H7 (cell line): ENCODE measurements at regions not wholly inside any gene's neighbourhood (a gene's known extent, or its start where the extent isn't known, plus 50 kb on each side); places are given as distances from the start of the nearest gene placed in this dataset.

Experiments used
- DNase-seq: peaks from one replicate; pipeline ENCODE4 v3.0.0; 2012
- H3K27me3 ChIP-seq: 2 replicates; pipeline ENCODE4 v1.6.0; 2011; ENCODE audit warnings: mild to moderate bottlenecking, low read length; ENCODE audit not compliant: control insufficient read depth, insufficient read depth
- H3K36me3 ChIP-seq: replicated peaks from 2 replicates; pipeline ENCODE4 v1.5.1; 2011; ENCODE audit warnings: low read length; ENCODE audit not compliant: control insufficient read depth, insufficient read depth
- H3K4me3 ChIP-seq: 2 replicates; pipeline ENCODE4 v1.5.1; 2011; ENCODE audit warnings: low read depth, mild to moderate bottlenecking, control low read depth, low read length, moderate library complexity; ENCODE audit not compliant: insufficient read depth

DNA sequence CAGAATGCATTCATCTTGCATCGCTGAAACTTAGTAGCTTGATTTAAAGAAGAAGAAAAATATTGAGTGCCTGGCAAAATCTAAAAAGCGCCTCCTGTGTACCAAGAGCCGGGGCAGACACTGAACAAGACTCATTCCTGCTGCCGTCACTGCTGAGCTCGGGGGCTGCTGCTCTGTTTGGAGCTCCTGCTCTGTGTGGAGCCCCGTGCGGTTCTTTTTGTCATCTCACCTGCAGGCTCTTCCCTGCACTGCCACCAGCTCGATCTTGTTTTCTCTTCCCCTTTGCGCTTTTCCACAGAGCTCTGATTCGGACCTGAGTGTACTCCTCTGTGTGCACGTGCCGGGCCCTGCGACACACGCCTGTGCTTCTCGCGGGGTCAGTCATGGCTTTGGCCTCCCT, 462.1 kb upstream of the DPP6 start:
- no peaks in the 10 kb centered on the region for H3K36me3 ChIP-seq
- H3K4me3 ChIP-seq: no peak overlapping the region
- H3K27me3 ChIP-seq: no peaks in the 10 kb centered on the region
- DNase-seq: no peak

- no peaks in the 10 kb centered on the region for H3K27me3 ChIP-seq
- H3K4me3 ChIP-seq: no peak overlapping the region
- no peak for DNase-seq
- no peaks in the 10 kb centered on the region for H3K36me3 ChIP-seq
Observed at GRCh38 chr7:153590571-153590970, 461.6 kb upstream of the DPP6 start.

GRCh38 chr7:153607354-153607753, 444.8 kb upstream of the DPP6 start:
- Histone ChIP-seq H3K36me3 (no peaks in the 10 kb centered on the region), H3K27me3 (no peaks in the 10 kb centered on the region), H3K4me3 (no peak overlapping the region)
- DNase-seq: no peak

DNA sequence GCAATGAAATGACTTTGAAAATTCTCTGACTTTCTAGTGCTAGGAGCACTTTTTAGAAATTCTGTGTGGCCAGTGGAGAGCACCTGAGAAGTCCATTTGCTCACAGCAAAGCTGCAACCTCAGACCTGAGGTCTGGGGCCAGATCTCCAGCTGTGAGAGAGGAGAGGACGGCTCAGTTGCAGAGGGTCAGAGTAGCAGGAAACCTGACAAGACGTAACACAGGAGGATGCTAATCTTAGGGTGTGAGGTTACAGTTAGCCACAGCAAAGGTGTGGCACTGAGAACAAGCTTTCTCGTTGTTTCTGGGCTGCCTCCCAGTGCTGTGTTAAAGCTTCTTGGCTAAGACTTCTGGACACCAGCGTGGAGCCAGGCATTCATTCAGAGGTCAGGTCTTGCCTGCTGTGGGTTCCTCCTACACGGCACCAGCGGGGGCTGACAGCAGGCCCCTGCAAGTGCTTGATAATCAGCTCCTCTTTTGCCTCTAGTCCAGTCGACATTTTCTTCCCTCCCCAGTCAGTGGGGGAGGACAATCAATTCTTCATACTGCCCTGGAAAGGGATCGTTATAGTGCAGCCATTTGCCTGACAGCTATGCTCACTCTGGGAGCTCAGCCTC, 435.4 kb upstream of the DPP6 start:
- H3K36me3 ChIP-seq: no peaks in the 10 kb centered on the region
- H3K27me3 ChIP-seq: no peaks in the 10 kb centered on the region
- DNase-seq: peak; percentile 18
- H3K4me3 ChIP-seq: no peak overlapping the region

DNA sequence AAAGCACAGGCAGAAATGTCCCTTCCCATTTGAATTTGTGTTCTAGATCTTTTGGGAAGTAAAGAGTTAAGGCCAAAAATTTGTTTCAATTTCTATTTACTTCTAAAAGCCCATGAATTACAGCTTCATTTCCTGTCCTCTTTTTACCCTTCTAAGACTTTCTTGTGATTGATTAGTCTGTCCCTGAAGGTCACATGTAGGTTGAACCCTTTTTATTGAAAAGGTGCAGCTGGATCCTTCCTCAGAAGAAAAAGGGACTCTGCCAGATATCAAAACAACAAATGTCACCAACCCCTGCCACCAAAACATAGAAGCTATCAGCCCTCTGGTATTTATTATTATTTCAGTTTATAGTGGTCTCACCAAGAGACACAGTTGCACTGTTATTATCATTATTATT, 424.9 kb upstream of the DPP6 start:
- Histone ChIP-seq H3K4me3 (no peak overlapping the region), H3K36me3 (no peaks in the 10 kb centered on the region), H3K27me3 (no peaks in the 10 kb centered on the region)
- no peak for DNase-seq

DNA sequence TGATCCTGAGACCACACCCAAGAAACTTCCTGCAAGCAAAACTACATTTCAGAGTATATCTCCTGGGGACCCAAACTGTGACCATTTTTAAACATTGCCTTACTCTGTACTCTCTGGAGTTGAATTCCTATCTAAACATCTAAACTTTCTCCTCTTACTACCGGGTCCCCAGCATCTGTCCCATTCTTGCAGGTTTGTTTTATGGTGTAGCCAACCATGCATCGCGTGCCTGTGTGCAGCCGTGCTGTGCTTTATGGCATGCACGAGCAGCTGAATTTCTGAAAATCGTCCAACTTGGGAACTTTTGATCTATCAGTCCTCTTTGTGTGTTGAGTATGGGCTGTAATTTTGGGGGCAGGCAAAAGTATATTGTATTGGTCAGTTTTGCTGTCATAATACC, 423.8 kb upstream of the DPP6 start:
- Histone ChIP-seq H3K36me3 (no peaks in the 10 kb centered on the region), H3K4me3 (no peak overlapping the region), H3K27me3 (no peaks in the 10 kb centered on the region)
- no peak for DNase-seq

- Histone ChIP-seq H3K27me3 (no peaks in the 10 kb centered on the region), H3K4me3 (no peak overlapping the region), H3K36me3 (no peaks in the 10 kb centered on the region)
- no peak for DNase-seq
Observed at GRCh38 chr7:153628825-153629224, 423.4 kb upstream of the DPP6 start.

DNA sequence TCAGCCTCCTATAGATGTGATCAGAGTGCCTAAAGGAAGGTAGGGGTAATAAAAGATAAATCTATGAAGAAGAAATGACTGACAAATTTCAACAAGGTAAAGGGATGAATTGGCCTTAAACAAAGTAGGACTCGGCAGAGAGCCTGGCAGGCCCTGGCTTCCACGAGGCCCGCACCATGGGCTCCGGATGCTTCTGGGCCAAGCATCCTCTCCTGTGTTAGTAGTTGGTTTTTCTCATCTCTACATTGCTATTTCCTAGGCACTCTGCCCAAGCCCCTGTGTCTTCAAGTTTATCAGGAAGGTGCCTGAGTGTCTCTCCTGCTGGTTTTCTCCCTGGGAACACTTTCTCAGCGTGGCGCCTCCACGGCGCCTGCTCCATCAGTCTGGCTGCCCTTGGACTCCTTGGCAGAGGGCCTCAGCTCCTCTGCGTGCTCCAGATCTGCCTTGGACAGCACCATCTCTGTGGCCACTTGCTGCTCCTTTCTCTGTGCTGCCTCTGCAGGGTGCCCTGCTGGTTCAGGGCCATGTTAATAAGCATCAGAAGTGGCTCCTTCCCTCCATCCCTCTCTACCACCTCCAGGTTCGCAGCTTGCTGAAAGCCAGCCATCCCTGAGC, 413.3 kb upstream of the DPP6 start:
- H3K36me3 ChIP-seq: no peaks in the 10 kb centered on the region
- no peak overlapping the region for H3K4me3 ChIP-seq
- DNase-seq: no peak
- H3K27me3 ChIP-seq: no peaks in the 10 kb centered on the region

DNA sequence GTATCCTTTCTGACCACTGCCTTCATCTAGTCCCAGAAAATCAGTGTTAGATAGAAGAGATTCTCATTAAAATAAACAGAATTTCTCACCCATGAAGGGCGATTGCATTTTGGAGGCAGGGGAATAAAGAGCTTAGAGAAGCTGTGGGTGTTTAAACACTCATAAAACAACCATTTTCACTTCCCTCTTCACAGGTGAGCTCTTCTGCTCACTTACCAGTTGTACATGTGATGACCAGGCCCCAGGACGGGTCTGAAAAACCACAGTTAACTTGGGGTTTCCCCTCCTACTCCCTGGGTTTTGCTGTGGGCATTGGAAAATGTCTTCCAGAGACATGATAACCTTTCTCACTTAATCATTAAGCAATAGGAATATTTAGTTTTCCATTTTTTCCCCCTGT, 411.6 kb upstream of the DPP6 start:
- no peaks in the 10 kb centered on the region for H3K36me3 ChIP-seq
- DNase-seq: no peak
- H3K27me3 ChIP-seq: no peaks in the 10 kb centered on the region
- no peak overlapping the region for H3K4me3 ChIP-seq

GRCh38 chr7:153641199-153641598, 411.0 kb upstream of the DPP6 start:
- DNase-seq: no peak
- H3K4me3 ChIP-seq: no peak overlapping the region
- H3K27me3 ChIP-seq: no peaks in the 10 kb centered on the region
- no peaks in the 10 kb centered on the region for H3K36me3 ChIP-seq

GRCh38 chr7:153642989-153643388, 409.2 kb upstream of the DPP6 start:
- DNase-seq: no peak
- Histone ChIP-seq H3K4me3 (no peak overlapping the region), H3K36me3 (no peaks in the 10 kb centered on the region), H3K27me3 (no peaks in the 10 kb centered on the region)

GRCh38 chr7:153657182-153657800, 394.9 kb upstream of the DPP6 start:
- Histone ChIP-seq H3K4me3 (no peak overlapping the region), H3K27me3 (no peaks in the 10 kb centered on the region; the same call in 1 of the 2 replicates), H3K36me3 (no peaks in the 10 kb centered on the region)
- peak; percentile 8 for DNase-seq

GRCh38 chr7:153675131-153675530, 377.1 kb upstream of the DPP6 start:
- Histone ChIP-seq H3K36me3 (no peaks in the 10 kb centered on the region), H3K4me3 (no peak overlapping the region), H3K27me3 (no peaks in the 10 kb centered on the region)
- DNase-seq: no peak

DNA sequence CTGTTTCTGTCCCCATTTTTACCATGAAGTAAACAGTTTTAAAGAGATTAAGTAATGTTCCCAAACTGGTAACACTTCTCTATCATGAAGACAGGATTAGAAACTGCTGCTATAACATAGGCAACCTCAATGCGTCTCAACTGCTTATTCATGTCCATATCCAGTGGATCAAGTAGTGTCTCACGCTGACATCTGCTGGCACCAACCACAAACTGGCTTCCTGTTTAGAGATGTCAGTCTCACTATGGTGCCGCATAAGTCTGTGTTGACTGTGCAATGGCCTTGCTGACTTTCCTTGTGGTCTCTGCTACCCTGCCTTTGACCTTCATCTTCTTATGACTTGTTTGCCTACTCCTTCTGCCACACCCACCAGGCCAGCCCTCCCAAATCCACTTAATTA, 369.6 kb upstream of the DPP6 start:
- no peak overlapping the region for H3K4me3 ChIP-seq
- no peaks in the 10 kb centered on the region for H3K27me3 ChIP-seq
- H3K36me3 ChIP-seq: no peaks in the 10 kb centered on the region
- no peak for DNase-seq

DNA sequence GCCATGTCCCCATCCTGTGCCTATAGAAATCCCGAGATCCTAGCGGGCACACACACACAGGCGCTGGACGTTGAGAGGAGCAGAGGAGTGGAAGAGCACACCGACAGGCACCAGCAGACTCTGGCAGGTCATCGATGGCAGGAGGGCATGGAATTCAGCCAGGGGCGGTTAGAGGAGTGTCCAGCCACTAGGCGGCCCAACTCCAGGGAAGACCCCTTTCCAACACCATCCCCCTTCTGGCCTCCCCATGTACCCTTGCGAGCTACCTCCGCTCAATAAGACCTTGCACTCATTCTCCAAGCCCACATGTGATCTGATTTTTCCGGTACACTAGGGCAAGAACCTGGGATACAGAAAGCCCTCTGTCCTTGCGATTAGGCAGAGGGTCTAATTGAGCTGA, 356.0 kb upstream of the DPP6 start:
- Histone ChIP-seq H3K27me3 (no peaks in the 10 kb centered on the region), H3K36me3 (no peaks in the 10 kb centered on the region), H3K4me3 (no peak overlapping the region)
- DNase-seq: peak; percentile 20
